HCT116 (cell line): ENCODE measurements at regions not wholly inside any gene's neighbourhood (a gene's known extent, or its start where the extent isn't known, plus 50 kb on each side); places are given as distances from the start of the nearest gene placed in this dataset.

Experiments used
- ATAC-seq: fragments of 200-7000 bp; cut with Tn5 transposase; 2 replicates; pipeline ENCODE4 v1.9.1; 2020; ENCODE audit warnings: mild to moderate bottlenecking, moderate library complexity
- BruUV-seq: library from RNA; stranded (reverse); fragments of 400-500 nt; replicated peaks from 2 replicates; lab custom pipeline; 2021; lab: Mats Ljungman, UMichigan
- CTCF ChIA-PET: fragments of 300-600 bp; sonication (Branson Sonifier 250); formaldehyde crosslinking; loops from one replicate; lab custom pipeline; 2021; ENCODE audit warnings: antibody characterized with exemption; lab: Charles Lee
- POLR2A ChIA-PET: fragments of 300-600, 350-600 bp; sonication (Branson Sonifier 250); formaldehyde crosslinking; loops from one replicate; lab custom pipeline; 2021; ENCODE audit warnings: antibody characterized with exemption; lab: Charles Lee
- RAD21 ChIA-PET, 2 experiments: fragments of 300-600 bp; sonication (Branson Sonifier 250); formaldehyde crosslinking; loops; one replicate each; lab custom pipeline; 2023; ENCODE audit warnings: low total read pairs in 2 of 2; ENCODE audit not compliant: uncharacterized antibody in 2 of 2, unreplicated experiment in 2 of 2, low non-redundant PET in 1 of 2; lab: Charles Lee
- DNase-seq: peaks from one replicate; pipeline ENCODE4 v3.0.0-alpha.2; 2010; ENCODE audit warnings: low read depth, low spot score
- H2AFZ ChIP-seq: fragments of 200-600 bp; shearing (Covaris generic), sonication (generic); 2 replicates; pipeline ENCODE4 v1.6.1; 2017; ENCODE audit warnings: low read depth, mixed run types, mixed read lengths, antibody characterized with exemption, low read length; ENCODE audit not compliant: poor library complexity, severe bottlenecking
- H3K27ac ChIP-seq: 2 replicates; pipeline ENCODE4 v1.5.1; 2012; ENCODE audit warnings: low read depth, low read length
- H3K27me3 ChIP-seq: fragments of 200-600 bp; sonication (generic); 2 replicates; pipeline ENCODE4 v1.6.1; 2016; ENCODE audit warnings: mixed run types, low read length, mixed read lengths; ENCODE audit not compliant: insufficient read depth
- H3K36me3 ChIP-seq, 2 experiments: fragments of 200-500 bp in 1 of 2; fragments of 200-600 bp in 1 of 2; sonication (Bioruptor generic) in 1 of 2; sonication (generic) in 1 of 2; 2 replicates each; pipeline versions ENCODE4 v1.5.1 to v1.6.1; 2014 to 2016; ENCODE audit warnings: low read length in 2 of 2, inconsistent platforms in 1 of 2, mixed read lengths in 1 of 2, mixed run types in 1 of 2; ENCODE audit not compliant: insufficient read depth in 2 of 2, control insufficient read depth in 1 of 2
- H3K4me1 ChIP-seq, 2 experiments: fragments of 200-600 bp in 1 of 2; sonication (generic) in 1 of 2; 2 replicates each; pipeline versions ENCODE4 v1.5.1 to v1.6.1; 2012 to 2017; ENCODE audit warnings: low read length in 2 of 2, inconsistent platforms in 1 of 2, mild to moderate bottlenecking in 1 of 2, mixed read lengths in 1 of 2, mixed run types in 1 of 2, moderate library complexity in 1 of 2; ENCODE audit not compliant: insufficient read depth in 2 of 2, control insufficient read depth in 1 of 2
- H3K4me2 ChIP-seq: fragments of 200-600 bp; sonication (generic); 2 replicates; pipeline ENCODE4 v1.6.1; 2017; ENCODE audit warnings: mixed run types, low read length, mixed read lengths
- H3K4me3 ChIP-seq, 2 experiments: fragments of 200-600 bp in 1 of 2; sonication (generic) in 1 of 2; replicated peaks in 1 of 2; 2 replicates each; pipeline ENCODE4 v1.5.1; 2011 to 2016; ENCODE audit warnings: low read length in 2 of 2, control low read depth in 1 of 2, low read depth in 1 of 2, mild to moderate bottlenecking in 1 of 2, mixed read lengths in 1 of 2, mixed run types in 1 of 2
- H3K79me2 ChIP-seq: fragments of 200-600 bp; sonication (generic); 2 replicates; pipeline ENCODE4 v1.6.1; 2017; ENCODE audit warnings: mild to moderate bottlenecking, mixed run types, low read length, moderate library complexity, mixed read lengths; ENCODE audit not compliant: insufficient read depth
- H3K9ac ChIP-seq: fragments of 200-600 bp; sonication (generic); 2 replicates; pipeline ENCODE4 v1.6.1; 2016; ENCODE audit warnings: low read length, mixed read lengths
- H3K9me2 ChIP-seq: fragments of 200-600 bp; sonication (generic), shearing (Covaris generic); 2 replicates; pipeline ENCODE4 v1.6.1; 2017; ENCODE audit warnings: mixed run types, mild to moderate bottlenecking, moderate library complexity; ENCODE audit not compliant: insufficient read depth
- H3K9me3 ChIP-seq, 2 experiments: fragments of 200-500 bp in 1 of 2; fragments of 200-600 bp in 1 of 2; sonication (Bioruptor generic) in 1 of 2; sonication (generic) in 1 of 2; 2 replicates each; pipeline ENCODE4 v1.6.1; 2014 to 2017; ENCODE audit warnings: low read length in 2 of 2, mixed read lengths in 2 of 2, inconsistent platforms in 1 of 2, low read depth in 1 of 2, mild to moderate bottlenecking in 1 of 2, mixed run types in 1 of 2, moderate library complexity in 1 of 2; ENCODE audit not compliant: control insufficient read depth in 1 of 2, insufficient read depth in 1 of 2
- H4K20me1 ChIP-seq: fragments of 200-600 bp; sonication (generic), shearing (Covaris generic); 2 replicates; pipeline ENCODE4 v1.6.1; 2017; ENCODE audit warnings: mixed run types, mild to moderate bottlenecking, moderate library complexity; ENCODE audit not compliant: insufficient read depth
- CBX3 ChIP-seq: IDR thresholded peaks from 2 replicates; pipeline ENCODE4 v1.6.1; 2012; ENCODE audit warnings: low read depth
- CTCF ChIP-seq, 3 experiments: fragments of 200-600 bp in 1 of 3; sonication (generic) in 1 of 3; IDR thresholded peaks in 2 of 3; conservative IDR thresholded peaks in 1 of 3; 2 replicates each; pipeline ENCODE4 v1.5.1; 2012 to 2017; ENCODE audit warnings: low read depth in 2 of 3, low read length in 2 of 3, antibody characterized with exemption in 1 of 3, borderline replicate concordance in 1 of 3, control low read depth in 1 of 3, mild to moderate bottlenecking in 1 of 3, mixed read lengths in 1 of 3, mixed run types in 1 of 3, moderate library complexity in 1 of 3; ENCODE audit not compliant: insufficient read depth in 1 of 3
- EZH2phosphoT487 ChIP-seq: fragments of 200-600 bp; IDR thresholded peaks from 2 replicates; pipeline ENCODE4 v1.6.1; 2018; ENCODE audit warnings: antibody characterized with exemption, borderline replicate concordance
- JUND ChIP-seq: IDR thresholded peaks from 2 replicates; pipeline ENCODE4 v1.6.1; 2012
- MAX ChIP-seq: IDR thresholded peaks from 2 replicates; pipeline ENCODE4 v1.6.1; 2012
- POLR2A ChIP-seq: IDR thresholded peaks from 2 replicates; pipeline ENCODE4 v1.7.0; 2011; ENCODE audit warnings: borderline replicate concordance; ENCODE audit not compliant: insufficient read depth, insufficient read length; ENCODE audit errors: extremely low read depth
- POLR2AphosphoS5 ChIP-seq: IDR thresholded peaks from 2 replicates; pipeline ENCODE4 v1.6.1; 2011; ENCODE audit warnings: mild to moderate bottlenecking, low read depth, low read length, moderate library complexity
- REST ChIP-seq: IDR thresholded peaks from 2 replicates; pipeline ENCODE4 v1.6.1; 2012; ENCODE audit warnings: low read depth
- SIN3A ChIP-seq: IDR thresholded peaks from 2 replicates; pipeline ENCODE4 v1.6.1; 2012; ENCODE audit warnings: low read depth
- SRF ChIP-seq: IDR thresholded peaks from 2 replicates; pipeline ENCODE4 v1.6.1; 2012; ENCODE audit warnings: low read depth
- TCF7L2 ChIP-seq: IDR thresholded peaks from 2 replicates; pipeline ENCODE4 v1.7.0; 2011; ENCODE audit warnings: borderline replicate concordance, inconsistent platforms; ENCODE audit not compliant: insufficient read depth, insufficient read length; ENCODE audit errors: extremely low read depth
- intact Hi-C: fragments of 100-400 bp; cut with micrococcal nuclease; formaldehyde crosslinking; loops from 2 replicates; pipeline ENCODE4 v1.10.0; 2022

- DNase-seq (no peak), ATAC-seq (no peak)
- TF ChIP-seq POLR2A (no peak), TCF7L2 (no peak), CTCF (IDR thresholded peaks at IDR 0.05 in 2 of 3, conservative IDR thresholded peaks at IDR 0.05 in 1 of 3; ENCODE audit: borderline replicate concordance in 1 of 3, insufficient read depth in 1 of 3, low read depth in 2 of 3, low read length in 2 of 3) (no peak)
- Histone ChIP-seq H3K4me3 (no peak overlapping the region), H3K79me2 (no peaks in the 10 kb centered on the region), H3K4me1 (peaks cover 0 to 6% of the 10 kb centered on the region in 2 experiments; a peak in 2 of 4 replicates), H3K9me2 (no peaks in the 10 kb centered on the region), H3K27ac (no peak overlapping the region), H3K36me3 (no peaks in the 10 kb centered on the region), H3K9me3 (no peaks in the 10 kb centered on the region), H3K27me3 (no peaks in the 10 kb centered on the region), H2AFZ (no peak overlapping the region), H4K20me1 (no peaks in the 10 kb centered on the region), H3K9ac (no peak overlapping the region), H3K4me2 (no peak overlapping the region)
- no TSS peak for BruUV-seq
- ChIA-PET POLR2A (no interaction called here), RAD21 (interaction anchor here in 1 of 2 experiments (0.6 kb wide), 1 partner anchor 109 kb away, joined by 3 read pairs; no protein-coding TSS in a partner anchor), CTCF (no interaction called here)
- intact Hi-C loops: no loop called here
Observed at GRCh38 chr6:1491025-1491424, 101.6 kb downstream of the FOXF2 start.

- no peaks in the 10 kb centered on the region for H3K9me3 ChIP-seq
- ATAC-seq (no peak), DNase-seq (no peak)
- intact Hi-C loops: no loop called here
- H3K9ac ChIP-seq: no peak overlapping the region
- no peak overlapping the region for H3K4me3 ChIP-seq
- no peak overlapping the region for H2AFZ ChIP-seq
- H3K36me3 ChIP-seq: no peaks in the 10 kb centered on the region
- H3K79me2 ChIP-seq: no peaks in the 10 kb centered on the region
- no peaks in the 10 kb centered on the region; a peak in 1 of 4 replicates for H3K4me1 ChIP-seq
- CTCF ChIA-PET: no interaction called here
- no peak overlapping the region for H3K27ac ChIP-seq
- POLR2A ChIA-PET: no interaction called here
- H3K27me3 ChIP-seq: no peaks in the 10 kb centered on the region
- RAD21 ChIA-PET: no interaction called here
- no peaks in the 10 kb centered on the region for H4K20me1 ChIP-seq
- no peak overlapping the region for H3K4me2 ChIP-seq
- no peaks in the 10 kb centered on the region for H3K9me2 ChIP-seq
- no TSS peak for BruUV-seq
- TF ChIP-seq REST: no peak
- TF ChIP-seq EZH2phosphoT487: no peak
- no peak for TF ChIP-seq MAX
- no peak for TF ChIP-seq CBX3
- TF ChIP-seq POLR2AphosphoS5: no peak
- no peak for TF ChIP-seq JUND
- TF ChIP-seq SRF: no peak
- no peak for TF ChIP-seq SIN3A
- TF ChIP-seq CTCF (IDR thresholded peaks at IDR 0.05 in 2 of 3, conservative IDR thresholded peaks at IDR 0.05 in 1 of 3; ENCODE audit: borderline replicate concordance in 1 of 3, insufficient read depth in 1 of 3, low read depth in 2 of 3, low read length in 2 of 3): no peak
Observed at GRCh38 chr6:1491591-1492319, 102.4 kb downstream of the FOXF2 start.
